ENCODE measurements at regions not wholly inside any gene's neighbourhood (a gene's known extent, or its start where the extent isn't known, plus 50 kb on each side); places are given as distances from the start of the nearest gene placed in this dataset.

DNA sequence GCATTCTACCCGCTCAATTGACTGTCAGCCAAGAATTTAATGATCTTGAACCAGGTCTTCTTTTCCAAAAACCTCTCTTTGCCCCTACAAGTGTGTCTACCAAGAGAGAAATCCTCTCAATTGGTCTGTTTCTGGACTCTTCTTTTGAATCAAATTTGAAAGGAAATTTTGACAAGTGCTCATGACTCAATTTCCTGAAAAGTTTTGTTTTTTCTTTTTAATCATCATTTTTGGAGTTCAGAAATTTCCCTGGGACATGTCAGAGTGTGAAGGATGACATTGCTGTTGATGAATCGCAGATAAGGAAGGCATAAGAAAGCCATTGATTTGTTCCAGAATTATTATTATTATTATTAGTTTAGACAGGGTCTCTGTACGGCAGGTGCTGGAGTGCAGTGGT is 88.2 kb upstream of the AKT3 start:
- Histone ChIP-seq H3K36me3 (no peaks in the 10 kb centered on the region), H3K27me3 (no peaks in the 10 kb centered on the region), H3K4me1 (no peaks in the 10 kb centered on the region), H3K27ac (no peak overlapping the region), H3K9me3 (no peaks in the 10 kb centered on the region), H3K4me3 (no peak overlapping the region)
- intact Hi-C loops (cut with DNase I), result no loop called here
- TF ChIP-seq, protein P1, sequence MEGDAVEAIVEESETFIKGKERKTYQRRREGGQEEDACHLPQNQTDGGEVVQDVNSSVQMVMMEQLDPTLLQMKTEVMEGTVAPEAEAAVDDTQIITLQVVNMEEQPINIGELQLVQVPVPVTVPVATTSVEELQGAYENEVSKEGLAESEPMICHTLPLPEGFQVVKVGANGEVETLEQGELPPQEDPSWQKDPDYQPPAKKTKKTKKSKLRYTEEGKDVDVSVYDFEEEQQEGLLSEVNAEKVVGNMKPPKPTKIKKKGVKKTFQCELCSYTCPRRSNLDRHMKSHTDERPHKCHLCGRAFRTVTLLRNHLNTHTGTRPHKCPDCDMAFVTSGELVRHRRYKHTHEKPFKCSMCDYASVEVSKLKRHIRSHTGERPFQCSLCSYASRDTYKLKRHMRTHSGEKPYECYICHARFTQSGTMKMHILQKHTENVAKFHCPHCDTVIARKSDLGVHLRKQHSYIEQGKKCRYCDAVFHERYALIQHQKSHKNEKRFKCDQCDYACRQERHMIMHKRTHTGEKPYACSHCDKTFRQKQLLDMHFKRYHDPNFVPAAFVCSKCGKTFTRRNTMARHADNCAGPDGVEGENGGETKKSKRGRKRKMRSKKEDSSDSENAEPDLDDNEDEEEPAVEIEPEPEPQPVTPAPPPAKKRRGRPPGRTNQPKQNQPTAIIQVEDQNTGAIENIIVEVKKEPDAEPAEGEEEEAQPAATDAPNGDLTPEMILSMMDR (IDR thresholded peaks at IDR 0.05), result no peak
- DNase-seq (ENCODE audit: low spot score in 2 of 2), result no peak

- Histone ChIP-seq H3K4me3 (no peak overlapping the region), H3K27me3 (no peaks in the 10 kb centered on the region), H3K36me3 (no peaks in the 10 kb centered on the region), H3K4me1 (no peaks in the 10 kb centered on the region), H3K27ac (no peak overlapping the region), H3K9me3 (no peaks in the 10 kb centered on the region)
- TF ChIP-seq, protein P1 (IDR thresholded peaks at IDR 0.05), result no peak
- DNase-seq (ENCODE audit: low spot score in 2 of 2), result no peak
- intact Hi-C loops (cut with DNase I), result no loop called here
Observed at GRCh38 chr1:243933495-243933894, 83.5 kb upstream of the AKT3 start.

DNA sequence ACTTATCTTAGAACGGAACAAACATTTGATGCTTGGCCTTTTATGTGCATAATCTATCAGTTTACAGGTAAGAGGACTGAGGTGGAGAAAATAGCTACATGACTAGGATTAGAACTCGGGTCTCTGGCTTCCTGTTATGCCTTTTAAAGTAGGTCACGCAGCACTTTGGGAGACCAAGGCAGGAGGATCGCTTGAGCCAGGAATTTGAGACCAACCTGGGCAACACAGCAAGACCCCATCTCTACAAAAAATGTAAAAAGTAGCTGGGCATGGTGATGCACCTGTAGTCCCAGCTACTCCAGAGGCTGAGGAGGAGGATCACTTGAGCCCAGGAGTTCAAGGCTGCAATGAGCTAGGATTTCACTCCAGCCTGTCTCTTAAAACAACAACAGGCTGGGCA is 81.9 kb upstream of the AKT3 start:
- no peak for DNase-seq (ENCODE audit: low spot score in 2 of 2)
- Histone ChIP-seq H3K27me3 (no peaks in the 10 kb centered on the region), H3K4me1 (peaks cover 0 to 4% of the 10 kb centered on the region in 2 donors), H3K4me3 (no peak overlapping the region), H3K27ac (no peak overlapping the region), H3K9me3 (no peaks in the 10 kb centered on the region), H3K36me3 (no peaks in the 10 kb centered on the region)
- TF ChIP-seq, protein P1 (IDR thresholded peaks at IDR 0.05), result no peak
- intact Hi-C loops (cut with DNase I), result no loop called here

GRCh38 chr1:243930822-243931671 is 81.0 kb upstream of the AKT3 start:
- no peaks in the 10 kb centered on the region for H3K36me3 ChIP-seq
- H3K4me1 ChIP-seq, result peaks cover 0 to 10% of the 10 kb centered on the region in 2 donors
- H3K4me3 ChIP-seq, result no peak overlapping the region
- no peaks in the 10 kb centered on the region for H3K9me3 ChIP-seq
- TF ChIP-seq, protein P1 (IDR thresholded peaks at IDR 0.05), result no peak
- no peaks in the 10 kb centered on the region for H3K27me3 ChIP-seq
- intact Hi-C loops (cut with DNase I), result no loop called here
- DNase-seq (ENCODE audit: low spot score in 2 of 2), result no peak
- no peak overlapping the region for H3K27ac ChIP-seq

DNA sequence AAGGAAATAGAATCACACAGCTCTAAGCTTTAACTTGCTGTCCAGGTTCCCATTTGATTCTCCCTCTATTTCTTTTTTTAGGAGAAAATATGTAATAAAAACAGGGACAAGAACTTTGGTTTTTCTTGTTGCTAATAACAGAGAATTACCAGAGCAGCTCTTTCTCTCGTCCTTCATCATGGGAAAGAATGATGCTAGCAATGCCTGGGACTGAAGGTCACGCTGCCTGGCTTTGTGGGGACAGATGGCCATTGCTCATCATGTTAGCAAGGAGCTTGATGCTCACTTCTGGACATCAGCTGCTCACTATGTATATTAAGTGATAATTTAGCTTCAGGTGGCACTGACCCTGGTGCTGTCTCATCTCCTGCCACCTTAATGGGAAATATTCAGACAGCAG is 77.3 kb upstream of the AKT3 start:
- TF ChIP-seq, protein P1 (IDR thresholded peaks at IDR 0.05), result no peak
- intact Hi-C loops (cut with DNase I), result no loop called here
- Histone ChIP-seq H3K27me3 (no peaks in the 10 kb centered on the region), H3K4me3 (no peak overlapping the region), H3K27ac (no peak overlapping the region), H3K36me3 (no peaks in the 10 kb centered on the region), H3K4me1 (peaks cover 4 to 31% of the 10 kb centered on the region in 2 donors), H3K9me3 (no peaks in the 10 kb centered on the region)
- DNase-seq (ENCODE audit: low spot score in 2 of 2), result no peak
